Coronary artery (tissue), 2 donors: ENCODE measurements at regions not wholly inside any gene's neighbourhood (a gene's known extent, or its start where the extent isn't known, plus 50 kb on each side); places are given as distances from the start of the nearest gene placed in this dataset.

Experiments
- DNase-seq: peaks from one replicate; pipeline ENCODE4 v3.0.0-alpha.2; 2017; ENCODE audit warnings: low spot score
- H3K27ac ChIP-seq, 2 donors: fragments of 200-600 bp; sonication (generic); one replicate each; pipeline ENCODE4 v1.5.1; 2016 to 2019
- H3K4me3 ChIP-seq: fragments of 200-600 bp; sonication (generic); 2 replicates; pipeline ENCODE4 v1.5.1; 2016; ENCODE audit warnings: mild to moderate bottlenecking, moderate library complexity
- CTCF ChIP-seq: fragments of 200-600 bp; sonication (generic); IDR thresholded peaks from one replicate; pipeline ENCODE4 v1.5.1; 2019; ENCODE audit warnings: antibody characterized with exemption

- DNase-seq, result no peak
- no peak for TF ChIP-seq CTCF
- no peak overlapping the region for H3K4me3 ChIP-seq
- no peak overlapping the region for H3K27ac ChIP-seq
Observed at GRCh38 chr14:55746558-55746957, 166.6 kb downstream of the KTN1 start.

- no peak for TF ChIP-seq CTCF
- Histone ChIP-seq H3K4me3 (no peak overlapping the region), H3K27ac (no peak overlapping the region)
- no peak for DNase-seq
Observed at GRCh38 chr14:55747186-55747585, 167.2 kb downstream of the KTN1 start.

- Histone ChIP-seq H3K27ac (no peak overlapping the region), H3K4me3 (no peak overlapping the region)
- no peak for DNase-seq
- no peak for TF ChIP-seq CTCF
Observed at GRCh38 chr14:55749201-55749812, 169.3 kb downstream of the KTN1 start.

- peak; percentile 38 for DNase-seq
Observed at GRCh38 chr14:55749946-55750345, 169.9 kb downstream of the KTN1 start.

GRCh38 chr14:55752580-55753390, 172.8 kb downstream of the KTN1 start:
- H3K4me3 ChIP-seq, result no peak overlapping the region
- no peak overlapping the region for H3K27ac ChIP-seq
- DNase-seq, result no peak
- no peak for TF ChIP-seq CTCF

More at GRCh38 chr14:55749946-55750345, 169.9 kb downstream of the KTN1 start:
- Histone ChIP-seq H3K27ac (no peak overlapping the region), H3K4me3 (no peak overlapping the region)
- no peak for TF ChIP-seq CTCF

- TF ChIP-seq CTCF, result no peak
Observed at GRCh38 chr14:55754471-55754870, 174.5 kb downstream of the KTN1 start.

GRCh38 chr14:55754871-55755270, 174.9 kb downstream of the KTN1 start:
- TF ChIP-seq CTCF, result no peak
- no peak overlapping the region for H3K4me3 ChIP-seq
- H3K27ac ChIP-seq, result no peak overlapping the region
- DNase-seq, result peak; percentile 12

More at GRCh38 chr14:55754471-55754870, 174.5 kb downstream of the KTN1 start:
- DNase-seq, result peak; percentile 33
- Histone ChIP-seq H3K4me3 (no peak overlapping the region), H3K27ac (no peak overlapping the region)
